GM19467 (cell line): ENCODE measurements at regions not wholly inside any gene's neighbourhood (a gene's known extent, or its start where the extent isn't known, plus 50 kb on each side); places are given as distances from the start of the nearest gene placed in this dataset.

Source experiments
- ATAC-seq: cut with Tn5 transposase; IDR thresholded peaks from one replicate; pipeline ENCODE4 v1.9.1; 2021; ENCODE audit warnings: mild to moderate bottlenecking, moderate library complexity; ENCODE audit not compliant: unreplicated experiment

- peak; percentile 49 for ATAC-seq
Observed at GRCh38 chr14:71524320-71524982, 407.8 kb upstream of the RGS6 start.

DNA sequence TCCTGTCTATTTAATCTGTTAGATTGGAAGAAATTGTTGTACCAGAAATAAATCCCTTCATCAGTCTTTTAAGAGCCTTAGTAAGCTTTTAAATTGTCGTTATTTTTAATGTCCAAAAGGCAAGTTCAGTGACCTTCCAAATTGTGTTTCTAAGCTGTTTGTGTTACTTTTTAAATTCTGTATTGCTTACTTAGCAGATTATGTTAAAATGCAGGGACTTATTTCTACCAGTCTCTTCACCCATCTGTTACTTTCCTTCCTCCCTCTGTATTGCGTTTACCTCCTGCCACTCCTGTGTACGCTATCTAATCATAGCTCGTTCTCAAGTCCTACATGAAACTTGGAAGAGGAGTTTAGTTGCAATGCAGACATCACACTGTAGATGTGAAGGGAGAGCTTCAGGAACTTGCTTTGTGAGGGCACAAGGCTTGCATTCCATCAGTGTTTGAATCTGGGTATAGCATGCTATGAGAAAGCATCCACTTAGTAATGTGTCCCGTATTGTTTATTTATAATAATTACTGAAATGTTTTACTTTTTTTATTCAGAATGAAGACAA is 406.5 kb upstream of the RGS6 start:
- no peak for ATAC-seq

- ATAC-seq: no peak
Observed at GRCh38 chr14:71526388-71526787, 405.8 kb upstream of the RGS6 start.

GRCh38 chr14:71527838-71528237 is 404.4 kb upstream of the RGS6 start:
- no peak for ATAC-seq

- ATAC-seq: no peak
Observed at GRCh38 chr14:71529848-71530247, 402.4 kb upstream of the RGS6 start.

DNA sequence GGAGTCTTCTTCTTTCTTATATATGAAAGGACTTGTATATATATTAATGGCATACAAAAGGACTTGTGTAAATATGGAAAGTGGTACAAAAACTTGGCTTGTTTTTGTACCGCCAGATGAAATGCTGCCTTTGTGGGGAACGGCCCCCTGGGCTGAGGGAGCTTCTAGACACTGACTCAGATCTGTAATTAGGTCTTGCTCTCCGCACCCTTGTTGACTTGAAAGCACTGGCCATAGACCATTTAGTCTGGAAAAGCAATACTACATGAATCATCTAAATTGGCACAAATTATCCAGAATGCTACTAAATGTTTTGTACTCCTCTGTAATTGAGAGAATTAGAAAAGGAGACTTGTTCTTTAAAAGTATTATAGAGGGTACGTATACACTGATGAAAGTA is 399.9 kb upstream of the RGS6 start:
- no peak for ATAC-seq

- ATAC-seq: no peak
Observed at GRCh38 chr14:71532790-71533189, 399.4 kb upstream of the RGS6 start.

- ATAC-seq: no peak
Observed at GRCh38 chr14:71533390-71533789, 398.8 kb upstream of the RGS6 start.

DNA sequence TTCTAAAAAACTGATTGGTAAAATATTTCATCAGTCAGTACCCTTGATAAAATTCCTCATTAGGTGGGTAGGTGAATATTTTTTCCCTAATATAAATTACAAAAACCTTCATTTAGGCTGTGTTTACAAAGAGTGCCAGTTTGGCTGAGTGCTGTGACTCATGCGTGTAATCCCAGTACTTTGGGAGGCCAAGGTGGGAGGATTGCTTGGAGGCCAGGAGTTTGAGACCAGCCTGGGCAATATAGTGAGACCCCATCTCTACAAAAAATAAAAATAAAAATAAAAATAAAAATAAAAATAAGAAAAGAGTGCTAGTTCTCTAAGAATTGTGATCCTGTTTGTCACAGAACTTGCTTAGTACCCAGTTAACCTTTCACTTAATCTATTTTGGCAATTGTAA is 398.4 kb upstream of the RGS6 start:
- ATAC-seq: no peak

GRCh38 chr14:71534506-71534905 is 397.7 kb upstream of the RGS6 start:
- ATAC-seq: no peak

DNA sequence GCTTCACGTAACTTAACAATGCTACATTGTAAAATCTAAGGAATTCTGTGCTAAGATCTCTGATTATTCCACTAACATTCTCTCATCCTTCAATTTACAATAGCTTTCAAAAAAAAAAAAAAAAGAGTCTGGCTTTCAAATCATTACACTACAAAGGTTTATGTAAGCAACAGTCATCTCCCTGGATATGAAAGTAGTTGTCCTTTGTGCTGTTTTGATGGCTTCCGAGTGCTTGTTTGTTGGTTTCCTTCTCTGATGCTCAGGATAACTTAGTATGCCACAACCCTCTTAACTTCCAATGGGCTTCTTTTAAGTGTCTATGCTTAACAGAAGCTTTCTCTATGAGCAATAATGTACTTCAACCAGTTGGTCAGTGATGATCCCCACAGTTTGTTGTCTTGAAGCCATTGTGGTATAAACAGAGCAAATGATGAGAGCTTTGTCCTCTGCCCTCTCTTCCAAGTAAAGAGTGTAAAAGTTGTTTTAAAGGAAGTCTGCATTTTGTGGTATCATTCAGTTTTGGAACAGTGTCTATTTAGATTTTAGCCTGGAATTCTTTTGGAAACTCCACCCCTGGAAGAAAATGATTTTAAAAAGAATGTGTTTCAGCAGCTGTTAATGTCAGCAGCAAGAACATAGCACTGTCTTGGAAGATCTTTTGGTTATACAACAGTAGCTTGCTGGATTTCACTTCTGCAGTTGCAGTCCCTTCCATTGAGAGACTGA is 396.1 kb upstream of the RGS6 start:
- no peak for ATAC-seq

- no peak for ATAC-seq
Observed at GRCh38 chr14:71536927-71537772, 395.1 kb upstream of the RGS6 start.

DNA sequence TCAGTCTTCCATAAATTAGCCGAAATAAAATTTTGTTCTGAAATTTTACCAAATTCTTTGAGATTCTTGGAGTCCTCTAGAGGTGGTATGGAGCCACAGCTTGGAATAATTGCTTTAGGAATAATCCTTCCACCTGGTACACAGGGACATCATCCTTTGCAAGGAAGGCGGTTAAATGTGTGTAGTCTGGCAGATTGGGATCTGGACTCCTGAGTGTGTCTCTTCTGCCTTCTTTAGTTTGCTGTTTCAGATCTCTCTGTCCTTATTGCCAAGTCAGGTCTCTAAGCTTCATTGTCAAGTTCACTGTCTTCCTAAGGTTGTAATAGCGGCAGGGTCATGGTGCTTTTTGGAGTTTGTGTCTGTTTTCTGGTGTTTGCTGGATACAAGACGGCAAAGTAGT is 393.9 kb upstream of the RGS6 start:
- no peak for ATAC-seq

DNA sequence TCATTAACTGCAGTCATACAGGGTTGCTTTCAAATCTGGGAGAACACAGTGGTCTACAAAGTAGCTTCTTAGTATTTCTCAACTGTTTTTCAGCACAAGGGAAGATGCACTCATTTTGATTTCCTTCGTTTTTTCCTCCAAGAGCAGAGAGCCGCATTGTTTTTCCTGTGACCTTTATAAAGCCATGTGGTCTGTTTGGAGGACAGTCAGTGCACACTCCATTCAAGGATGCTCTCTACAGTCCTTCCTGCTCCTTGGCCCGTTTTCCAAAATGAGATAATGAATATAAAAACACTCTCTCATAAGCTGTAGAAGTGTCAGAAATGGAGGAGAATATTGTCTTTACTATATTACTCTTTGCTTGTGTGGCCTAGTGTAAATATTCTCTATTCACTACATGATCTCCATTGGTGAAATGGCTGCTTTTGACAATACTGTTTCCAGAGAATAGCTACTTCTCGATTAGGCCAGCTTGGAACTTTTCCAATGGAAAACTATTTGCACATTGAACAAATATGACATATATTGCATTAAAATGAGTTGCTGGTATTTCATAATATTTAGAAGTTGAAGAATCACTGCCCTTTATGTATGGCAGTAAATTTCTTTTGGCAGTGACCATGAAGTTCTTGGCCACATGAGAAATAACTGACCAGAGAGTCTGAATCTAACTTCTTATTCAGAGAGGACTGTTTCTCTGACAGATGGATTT is 393.1 kb upstream of the RGS6 start:
- ATAC-seq: no peak

GRCh38 chr14:71539650-71540285 is 392.5 kb upstream of the RGS6 start:
- ATAC-seq: no peak

- no peak for ATAC-seq
Observed at GRCh38 chr14:71541271-71541670, 391.0 kb upstream of the RGS6 start.

DNA sequence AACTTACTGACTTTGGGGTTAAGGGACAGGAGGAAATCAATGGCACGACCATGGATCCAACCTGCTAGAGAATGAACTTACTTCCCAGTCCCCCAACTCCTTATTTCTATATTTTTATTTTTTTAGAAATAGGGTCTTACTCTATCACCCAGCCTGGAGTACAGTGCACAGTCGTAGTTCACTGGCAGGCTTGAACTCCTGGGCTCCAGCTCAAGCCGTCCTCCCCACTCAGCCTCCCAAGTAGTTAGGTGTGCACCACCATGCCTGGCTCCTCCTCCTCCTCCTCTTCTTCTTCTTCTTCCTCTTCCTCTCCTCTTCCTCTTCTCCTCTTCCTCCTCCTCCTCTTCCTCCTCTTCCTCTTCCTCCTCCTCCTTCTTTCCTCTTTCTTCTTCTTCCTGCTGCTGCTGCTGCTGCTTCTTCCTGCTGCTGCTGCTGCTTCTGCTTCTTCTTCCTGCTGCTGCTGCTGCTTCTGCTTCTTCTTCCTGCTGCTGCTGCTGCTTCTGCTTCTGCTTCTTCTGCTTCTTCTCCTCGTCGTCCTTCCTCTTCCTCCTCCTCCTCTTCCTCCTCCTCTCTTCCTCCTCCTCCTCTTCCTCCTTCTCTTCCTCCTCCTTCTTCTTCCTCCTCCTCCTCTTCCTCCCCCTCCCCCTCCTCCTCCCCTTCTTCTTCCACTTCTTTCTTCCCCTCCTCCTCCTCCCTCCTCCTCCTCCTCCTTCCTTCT is 390.1 kb upstream of the RGS6 start:
- no peak for ATAC-seq

- no peak for ATAC-seq
Observed at GRCh38 chr14:71549421-71550050, 382.7 kb upstream of the RGS6 start.

DNA sequence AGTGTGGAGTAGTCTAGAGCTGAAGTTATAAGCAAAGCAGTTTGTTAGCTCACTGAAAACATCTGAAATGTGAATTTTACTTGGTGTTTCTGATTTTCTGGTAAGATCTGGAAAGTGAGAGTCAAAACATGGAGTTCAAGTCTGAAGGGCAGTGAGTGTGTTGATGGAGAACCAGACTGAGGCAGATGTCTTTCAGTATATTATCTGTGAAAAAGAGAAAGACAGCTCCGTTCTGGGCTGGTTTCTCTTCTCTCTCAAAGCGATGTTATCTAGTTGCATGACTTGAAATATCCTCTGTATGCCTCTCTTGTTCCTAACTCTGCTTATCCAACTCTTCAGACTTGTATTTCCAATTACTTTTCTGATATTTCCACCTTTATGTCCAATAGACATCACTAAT is 381.9 kb upstream of the RGS6 start:
- no peak for ATAC-seq
